HG03457 (cell line): ENCODE measurements at regions not wholly inside any gene's neighbourhood (a gene's known extent, or its start where the extent isn't known, plus 50 kb on each side); places are given as distances from the start of the nearest gene placed in this dataset.

Experiments
- ATAC-seq: cut with Tn5 transposase; IDR thresholded peaks from one replicate; pipeline ENCODE4 v1.9.1; 2021; ENCODE audit warnings: moderate number of reproducible peaks; ENCODE audit not compliant: unreplicated experiment

DNA sequence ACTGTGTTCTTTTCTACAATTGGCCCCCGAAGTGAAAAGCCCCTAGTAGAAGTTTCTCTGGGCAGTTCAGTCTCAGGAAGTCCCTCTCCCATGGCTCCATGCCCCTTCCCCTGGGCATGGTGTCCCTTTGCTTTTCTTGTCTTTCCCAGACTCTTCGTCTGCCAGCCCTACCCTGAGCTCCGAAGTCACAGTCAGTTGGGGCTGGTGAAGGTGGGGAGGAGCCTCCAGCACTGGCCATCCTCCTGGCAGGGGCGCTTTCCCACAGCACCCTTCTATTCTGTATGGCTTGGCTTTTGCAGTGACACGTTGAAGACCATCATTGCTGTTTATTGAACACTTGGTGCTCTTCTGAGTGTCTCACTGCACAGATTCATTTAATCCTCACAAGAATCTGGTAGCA, 195.1 kb upstream of the CADM1 start:
- no peak for ATAC-seq

DNA sequence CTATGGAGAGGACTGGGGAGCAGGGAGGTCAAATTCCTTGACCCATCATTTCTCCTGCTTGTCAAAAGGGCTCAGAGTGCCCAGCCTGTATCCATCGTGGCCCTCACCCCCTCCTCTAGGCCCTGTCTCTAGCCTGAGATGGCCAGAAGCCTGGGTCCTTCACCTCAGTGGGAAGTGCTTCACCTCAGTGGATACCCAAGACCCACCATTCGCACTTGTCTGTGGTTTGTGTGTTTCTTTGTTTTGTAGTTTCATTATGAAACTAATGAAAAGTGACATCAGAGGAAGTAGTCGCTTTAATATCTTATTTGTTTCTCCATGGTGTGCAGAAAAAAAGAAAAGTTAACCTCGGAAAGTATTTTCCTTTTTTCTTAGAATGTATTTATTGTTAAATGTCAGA, 194.0 kb upstream of the CADM1 start:
- no peak for ATAC-seq

DNA sequence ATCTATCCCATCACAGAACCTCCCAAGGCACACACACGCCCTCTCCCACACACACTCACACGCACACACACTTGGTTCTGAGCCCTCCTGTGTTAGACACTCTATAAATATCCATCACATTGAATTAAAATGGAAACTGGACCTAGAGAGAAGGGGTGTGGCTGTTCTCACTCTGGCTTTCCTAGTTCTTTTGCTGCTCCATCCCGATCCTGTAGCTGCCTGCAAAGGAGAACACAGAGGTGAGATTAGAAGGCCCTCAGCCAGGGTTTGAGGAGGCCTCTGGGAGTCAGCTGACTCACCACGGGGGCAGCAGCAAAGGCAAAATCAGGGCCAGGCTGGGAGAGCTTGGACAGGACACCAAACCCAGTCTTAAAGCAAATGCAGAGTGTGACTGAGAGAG, 192.3 kb upstream of the CADM1 start:
- no peak for ATAC-seq

GRCh38 chr11:115695677-115696364, 191.6 kb upstream of the CADM1 start:
- ATAC-seq: no peak

DNA sequence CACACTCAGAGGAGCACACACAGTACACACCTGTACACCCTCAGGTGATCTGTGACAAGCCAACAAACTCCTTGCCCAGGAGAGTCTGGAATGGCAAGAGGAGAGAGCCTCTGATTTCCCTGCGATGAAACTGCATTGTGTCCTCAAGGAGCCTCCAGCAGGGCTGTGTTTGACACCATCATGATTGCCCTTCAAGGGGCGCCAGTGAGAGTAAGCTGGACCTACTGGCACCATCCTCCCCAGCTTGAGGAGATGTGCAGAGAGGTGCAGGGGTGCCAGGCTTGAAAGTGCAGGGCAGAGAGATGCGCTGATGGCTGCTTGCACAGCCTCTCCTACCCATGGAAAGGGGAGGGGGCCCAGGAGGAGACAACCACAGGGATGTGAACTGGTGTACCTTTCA, 188.8 kb upstream of the CADM1 start:
- ATAC-seq: no peak

DNA sequence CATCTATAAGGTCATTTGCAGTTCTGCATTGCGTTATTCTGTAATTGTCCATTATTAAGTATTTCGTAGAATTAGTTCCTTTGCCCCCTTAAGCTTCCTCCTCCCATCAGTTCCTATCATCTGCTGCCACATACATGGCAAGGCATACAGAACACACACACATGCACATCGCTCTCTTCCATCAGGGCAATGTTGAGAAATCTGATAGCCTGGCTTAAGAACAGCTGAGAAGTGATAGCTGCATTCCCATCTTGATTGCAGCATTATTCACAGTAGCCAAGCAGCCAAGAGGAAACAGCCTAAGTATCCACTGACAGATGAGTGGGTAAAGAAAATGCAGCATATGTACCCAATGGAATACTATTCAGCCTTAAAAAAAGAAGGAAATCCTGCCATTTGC, 186.8 kb upstream of the CADM1 start:
- no peak for ATAC-seq

DNA sequence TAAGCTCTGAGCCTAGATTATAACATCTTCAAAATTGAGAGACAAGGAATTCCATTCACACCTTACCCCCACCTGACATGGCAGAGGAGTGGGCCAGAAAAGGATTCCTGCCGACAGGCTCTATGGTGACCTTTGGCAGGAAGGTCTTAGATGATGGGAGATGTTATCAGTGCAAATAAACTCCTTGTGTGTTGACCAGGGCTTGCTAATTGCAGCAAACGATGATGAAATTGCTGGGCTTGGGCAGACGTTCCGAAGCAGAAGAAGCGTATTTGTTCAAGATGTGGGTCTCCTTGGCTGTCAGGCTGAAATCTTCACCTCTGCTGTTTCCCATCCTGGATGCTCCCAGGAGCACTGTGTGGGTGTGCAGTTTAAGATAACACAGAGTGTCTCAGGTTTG, 183.7 kb upstream of the CADM1 start:
- no peak for ATAC-seq

DNA sequence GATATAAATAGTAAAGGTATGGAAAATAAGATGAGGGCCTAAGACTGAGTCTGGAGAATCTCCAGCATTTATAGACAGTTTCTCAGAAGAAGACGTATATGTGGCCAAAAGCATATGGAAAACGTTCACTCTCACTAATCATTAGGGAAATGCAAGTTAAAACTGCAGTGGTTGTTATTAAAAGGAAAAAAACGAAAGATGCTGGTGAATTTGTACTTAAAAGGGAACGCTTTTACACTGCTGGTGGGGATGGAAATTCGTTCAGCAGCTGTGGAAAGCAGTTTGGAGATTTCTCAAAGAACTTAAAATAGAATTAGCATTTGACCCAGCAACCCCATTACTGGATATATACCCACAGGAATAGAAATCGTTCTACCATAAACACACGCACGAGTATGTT, 180.5 kb upstream of the CADM1 start:
- ATAC-seq: no peak

GRCh38 chr11:115684135-115684534, 179.9 kb upstream of the CADM1 start:
- no peak for ATAC-seq

GRCh38 chr11:115682888-115683287, 178.7 kb upstream of the CADM1 start:
- ATAC-seq: no peak

DNA sequence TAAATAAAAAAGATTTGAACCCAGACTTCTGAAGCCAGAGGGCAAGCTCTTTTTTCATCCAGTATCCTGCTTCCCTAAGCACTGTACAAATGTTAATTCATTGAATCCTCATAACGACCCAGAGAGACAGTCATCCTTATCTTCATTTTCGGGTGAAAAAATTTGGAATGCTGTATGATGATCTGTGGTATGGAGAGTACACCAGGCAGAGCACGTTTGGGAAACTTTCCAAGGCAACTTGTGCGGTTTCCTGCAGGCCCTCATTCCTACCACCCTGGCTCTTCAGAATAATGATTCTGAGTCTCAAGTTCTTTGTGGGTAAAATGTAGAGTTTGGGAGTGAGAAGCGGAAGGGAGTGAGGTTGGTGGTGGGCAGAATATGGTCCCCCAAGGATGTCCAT, 177.9 kb upstream of the CADM1 start:
- no peak for ATAC-seq

DNA sequence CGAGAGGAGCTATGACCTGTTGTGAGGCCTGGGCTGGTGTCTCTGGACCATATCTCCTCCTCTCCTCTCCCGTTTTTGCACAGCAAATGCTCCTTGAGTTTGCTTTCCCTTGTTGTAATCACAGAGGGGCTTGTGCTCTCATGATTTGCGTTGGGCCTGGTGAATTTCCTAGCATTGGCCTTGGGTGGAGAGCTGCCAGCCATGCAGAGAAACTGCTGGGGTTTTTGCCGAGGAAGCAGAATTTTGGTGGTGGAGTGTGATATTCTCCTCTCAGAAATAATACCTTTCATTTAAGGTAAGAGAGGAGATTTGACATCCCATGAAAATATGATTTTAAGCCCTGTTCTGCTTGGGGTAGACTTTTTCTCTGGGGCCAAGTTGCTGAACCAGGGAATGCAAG, 175.7 kb upstream of the CADM1 start:
- ATAC-seq: no peak

DNA sequence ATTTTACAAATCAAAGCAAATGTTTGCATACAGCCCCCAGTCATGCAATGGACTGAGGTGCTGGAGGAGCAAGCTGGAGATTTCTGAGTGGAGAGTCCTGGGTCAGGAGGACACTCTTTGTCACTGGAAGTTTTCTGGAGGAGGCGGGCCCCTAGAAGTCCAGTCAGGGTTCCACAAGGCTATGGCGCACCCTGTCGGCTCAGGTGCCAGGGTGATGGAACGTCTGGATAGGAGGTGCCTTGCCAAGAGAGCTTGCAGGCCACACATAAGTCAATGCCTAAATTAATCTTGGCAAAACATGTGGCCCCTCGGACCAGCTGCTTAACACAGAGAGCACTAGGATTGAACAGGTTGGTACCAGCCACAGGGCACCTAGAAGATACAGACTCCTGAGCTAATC, 174.7 kb upstream of the CADM1 start:
- no peak for ATAC-seq

DNA sequence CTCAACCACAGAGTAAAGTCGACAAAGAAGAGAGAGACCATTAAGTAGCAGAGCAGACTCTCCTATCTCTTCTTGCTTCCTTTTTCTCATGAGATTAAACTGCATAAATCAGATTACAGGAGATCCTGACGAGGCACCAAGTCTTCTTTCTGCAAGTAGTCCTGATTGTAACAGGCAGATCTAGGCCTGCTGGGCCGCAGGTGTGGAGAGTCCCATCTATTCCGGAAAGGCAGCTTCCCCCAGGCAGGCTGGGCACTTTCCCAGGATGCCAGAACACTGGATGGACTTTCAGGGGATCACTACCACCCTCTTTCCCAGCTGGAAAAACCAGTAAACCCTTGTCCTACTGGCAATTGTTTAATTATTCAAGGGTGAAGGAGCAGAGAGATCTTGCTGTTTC, 173.0 kb upstream of the CADM1 start:
- no peak for ATAC-seq

- ATAC-seq: no peak
Observed at GRCh38 chr11:115676768-115677167, 172.6 kb upstream of the CADM1 start.

- ATAC-seq: no peak
Observed at GRCh38 chr11:115676206-115676605, 172.0 kb upstream of the CADM1 start.

DNA sequence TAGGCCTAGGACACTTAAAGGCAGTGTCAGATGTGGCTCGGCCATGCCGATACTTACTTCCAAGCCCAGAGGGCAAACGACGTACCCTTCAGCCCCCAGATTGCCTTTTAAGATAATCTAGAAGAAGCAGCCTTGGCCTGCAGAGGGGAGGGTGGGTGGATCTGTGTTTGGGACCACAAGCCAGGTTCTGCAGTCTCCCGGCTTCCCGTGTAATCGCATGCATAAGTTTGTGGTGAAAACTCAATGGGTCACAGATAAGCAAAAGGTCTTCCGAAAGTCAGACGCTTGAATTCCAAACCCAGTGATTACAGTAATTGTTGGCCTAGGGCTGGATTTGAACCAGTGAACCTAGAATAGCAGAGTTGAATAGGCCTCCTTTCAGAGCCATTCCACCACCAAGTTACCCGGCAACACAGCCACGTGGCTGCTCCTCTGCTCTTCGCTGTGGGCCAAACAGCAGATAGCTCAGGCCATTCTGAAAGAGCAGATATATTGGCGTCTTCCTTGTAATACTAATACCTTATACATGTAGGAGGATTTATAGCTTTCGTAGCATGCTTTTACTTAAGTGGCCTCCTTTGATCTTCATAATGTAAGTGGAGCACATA, 170.8 kb upstream of the CADM1 start:
- no peak for ATAC-seq

DNA sequence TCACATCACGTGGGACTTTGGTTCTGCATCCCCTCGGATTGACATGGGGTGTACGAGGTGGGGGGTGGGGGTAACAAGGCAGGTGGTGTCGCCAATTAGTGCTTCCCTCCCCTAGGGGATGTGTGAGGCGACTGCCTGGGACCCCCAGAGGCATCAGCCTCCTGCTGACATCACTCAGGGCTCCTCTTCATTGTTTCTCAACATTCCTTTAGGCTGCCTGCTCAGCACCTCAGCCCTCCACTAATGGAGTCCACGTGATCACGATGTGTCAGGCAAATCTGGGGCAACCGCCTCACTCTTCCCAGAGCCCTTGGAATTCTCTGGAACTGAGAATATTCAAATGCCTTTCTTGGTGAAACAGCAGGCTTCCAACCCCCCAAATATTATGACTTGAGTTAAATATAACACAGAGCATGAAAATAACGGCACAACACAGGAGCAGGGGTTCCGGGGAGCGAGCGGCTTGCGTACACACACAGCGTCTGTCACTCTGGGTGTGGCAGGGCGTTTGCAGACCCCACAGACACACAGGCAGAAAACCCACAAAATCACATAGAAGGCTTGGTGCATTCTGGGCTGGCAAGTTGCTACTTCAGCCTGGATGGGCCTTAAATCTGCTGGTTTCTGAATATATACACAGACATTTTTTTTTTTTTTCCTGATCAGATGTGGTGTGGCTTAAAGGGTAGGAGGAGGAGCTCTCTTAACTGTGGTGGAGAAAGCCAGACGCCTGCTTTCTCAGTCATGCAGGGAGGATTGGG, 170.1 kb upstream of the CADM1 start:
- no peak for ATAC-seq

- no peak for ATAC-seq
Observed at GRCh38 chr11:115673720-115674119, 169.5 kb upstream of the CADM1 start.

- ATAC-seq: no peak
Observed at GRCh38 chr11:115672999-115673411, 168.8 kb upstream of the CADM1 start.

- no peak for ATAC-seq
Observed at GRCh38 chr11:115672412-115672811, 168.2 kb upstream of the CADM1 start.

- no peak for ATAC-seq
Observed at GRCh38 chr11:115670538-115671205, 166.5 kb upstream of the CADM1 start.
